Colon (tissue), 2 donors: ENCODE measurements at regions not wholly inside any gene's neighbourhood (a gene's known extent, or its start where the extent isn't known, plus 50 kb on each side); places are given as distances from the start of the nearest gene placed in this dataset.

Source experiments
- FAIRE-seq: peaks from 2 replicates; lab custom pipeline; 2012; peaks lifted over from hg19 to GRCh38; lab: Jason Lieb, UNC
- donor health status: control.
- donor health status: control.

DNA sequence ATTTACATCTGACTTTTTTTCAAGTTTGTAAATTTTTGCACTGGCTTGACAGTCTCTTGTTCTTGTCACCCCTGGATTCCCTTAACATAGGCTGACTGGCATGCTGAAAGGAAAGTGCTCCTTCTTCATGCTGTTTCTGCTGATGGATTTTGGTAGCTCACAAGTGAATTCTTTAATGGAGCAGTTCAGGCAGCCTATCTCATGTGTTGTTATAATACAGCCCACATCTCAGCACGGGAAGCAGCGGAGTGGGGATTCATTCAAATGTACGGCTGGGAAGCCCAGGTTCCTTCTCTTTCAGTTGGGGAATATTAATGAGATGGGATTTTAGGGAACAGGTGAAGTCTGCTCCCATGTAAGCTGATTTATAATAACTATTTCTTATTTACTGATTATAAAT is 142.8 kb downstream of the CD8B2 start:
- FAIRE-seq: no peak

GRCh38 chr2:106631281-106631680 is 144.1 kb downstream of the CD8B2 start:
- no peak for FAIRE-seq

GRCh38 chr2:106638043-106638442 is 150.9 kb downstream of the CD8B2 start:
- FAIRE-seq: peak; percentile 21

DNA sequence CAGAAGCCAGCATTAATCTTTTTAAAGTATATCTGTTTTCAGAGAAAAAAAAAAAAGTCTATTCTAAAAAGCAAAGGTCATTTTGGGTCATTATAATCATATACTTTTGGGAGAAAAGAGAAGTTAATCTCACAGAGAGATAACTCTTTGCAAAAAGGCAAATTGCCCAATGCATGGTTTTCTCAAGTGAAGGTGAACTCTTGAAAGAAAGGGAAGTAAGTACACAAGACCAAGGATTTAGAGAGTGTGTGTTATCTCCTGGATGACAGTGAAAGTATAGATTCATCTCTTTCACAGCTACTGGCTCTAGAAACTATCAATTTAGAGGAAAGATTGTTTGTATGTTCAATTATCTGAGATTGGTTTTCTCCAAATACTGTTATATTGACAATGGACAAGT is 151.4 kb downstream of the CD8B2 start:
- no peak for FAIRE-seq

DNA sequence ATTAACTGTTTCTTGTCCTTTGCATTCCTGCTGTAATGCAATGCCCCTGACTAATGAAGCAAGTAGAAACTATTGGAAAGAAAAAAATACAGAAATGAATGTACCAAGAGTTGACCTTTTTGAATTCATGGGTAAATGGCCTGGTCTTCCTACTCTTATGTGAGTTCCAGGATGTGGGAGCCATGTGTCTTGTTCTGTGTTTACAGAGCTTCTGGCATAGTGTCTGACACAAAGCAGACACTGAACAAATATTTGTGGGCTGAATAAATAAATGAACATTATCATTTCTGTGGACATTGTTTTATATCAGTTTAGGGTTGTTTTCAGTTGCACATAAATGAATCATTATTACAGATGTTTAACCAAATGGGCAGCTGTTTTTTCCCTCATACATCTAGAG is 155.5 kb downstream of the CD8B2 start:
- no peak for FAIRE-seq

DNA sequence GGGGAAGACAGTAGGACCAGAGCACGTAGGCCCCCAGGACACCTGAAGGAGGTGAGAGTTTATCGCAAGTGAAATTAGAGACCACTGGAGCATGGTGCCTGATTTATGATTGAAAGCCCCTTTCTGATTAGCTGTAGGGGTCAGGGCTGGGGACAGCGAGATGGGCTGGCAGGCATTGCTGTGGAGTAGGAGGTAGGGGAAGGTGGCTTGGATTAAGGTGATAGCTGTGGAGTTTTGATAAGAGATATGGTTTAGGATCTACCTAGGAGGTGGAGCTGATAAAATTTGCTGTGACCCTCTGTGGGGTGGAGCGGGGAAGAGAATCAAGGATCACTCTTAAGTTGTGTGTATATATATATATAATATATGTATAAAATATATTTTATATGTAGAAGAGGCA is 157.5 kb downstream of the CD8B2 start:
- FAIRE-seq: no peak

GRCh38 chr2:106646605-106647004 is 159.4 kb downstream of the CD8B2 start:
- no peak for FAIRE-seq

DNA sequence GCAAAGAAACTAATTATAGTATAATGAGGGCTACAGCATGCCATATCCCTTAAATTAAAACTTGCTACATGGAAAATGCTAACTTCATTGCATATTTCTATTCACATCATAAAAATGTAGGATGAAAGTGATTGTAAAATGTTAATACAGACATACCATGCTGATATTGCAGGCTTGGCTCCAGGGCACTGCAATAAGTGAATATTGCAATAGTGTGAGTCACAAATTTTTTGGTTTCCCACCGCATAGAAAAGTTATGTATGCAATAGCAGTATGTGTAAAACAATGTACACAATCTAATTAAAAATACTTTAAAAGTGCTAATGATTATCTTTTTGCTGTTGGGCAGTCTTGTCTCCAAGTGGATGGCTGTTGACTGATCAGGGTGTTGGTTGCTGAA is 162.1 kb downstream of the CD8B2 start:
- no peak for FAIRE-seq

DNA sequence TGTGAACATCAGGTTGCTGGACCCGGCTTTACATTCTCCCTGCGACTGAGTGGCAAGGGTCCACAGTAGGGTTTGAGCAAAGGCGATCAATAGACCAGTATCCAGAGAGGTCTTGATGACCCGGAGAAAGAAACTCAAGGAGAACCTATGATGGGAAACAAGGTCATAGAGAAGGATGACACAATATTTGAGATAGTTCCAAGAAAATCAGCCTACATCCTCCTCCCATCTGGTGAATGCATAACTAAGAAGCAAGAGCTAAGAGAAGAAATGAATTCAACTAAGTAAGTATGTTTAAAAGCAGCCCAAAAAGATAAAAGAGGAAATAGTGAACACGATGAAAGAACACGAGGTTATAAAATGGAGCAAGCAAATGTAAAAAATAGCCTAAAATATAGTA is 166.3 kb downstream of the CD8B2 start:
- FAIRE-seq: no peak

DNA sequence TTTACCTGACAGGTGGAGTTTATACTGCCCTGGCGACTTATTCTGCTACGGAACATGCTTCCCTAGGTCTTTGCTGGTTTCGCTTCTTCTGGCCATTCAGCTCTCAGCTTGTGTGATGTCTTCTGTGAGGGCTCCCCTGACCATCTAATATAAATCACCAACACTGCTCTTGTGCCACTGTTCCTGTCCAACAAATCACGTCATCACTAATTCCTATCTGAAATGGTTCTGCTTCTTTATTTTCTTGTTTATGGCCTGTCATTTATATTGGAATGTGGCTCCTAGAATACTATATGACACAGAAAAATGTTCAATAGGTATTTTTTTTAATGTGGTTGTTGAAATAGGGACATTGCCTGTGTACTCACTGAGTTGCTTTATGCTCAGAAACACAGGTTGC is 171.5 kb downstream of the CD8B2 start:
- FAIRE-seq: no peak

- no peak for FAIRE-seq
These were observed 177.5 kb downstream of the CD8B2 start for GRCh38 chr2:106664669-106665068.

- FAIRE-seq: no peak
These were observed 180.4 kb downstream of the CD8B2 start for GRCh38 chr2:106667478-106668070.

DNA sequence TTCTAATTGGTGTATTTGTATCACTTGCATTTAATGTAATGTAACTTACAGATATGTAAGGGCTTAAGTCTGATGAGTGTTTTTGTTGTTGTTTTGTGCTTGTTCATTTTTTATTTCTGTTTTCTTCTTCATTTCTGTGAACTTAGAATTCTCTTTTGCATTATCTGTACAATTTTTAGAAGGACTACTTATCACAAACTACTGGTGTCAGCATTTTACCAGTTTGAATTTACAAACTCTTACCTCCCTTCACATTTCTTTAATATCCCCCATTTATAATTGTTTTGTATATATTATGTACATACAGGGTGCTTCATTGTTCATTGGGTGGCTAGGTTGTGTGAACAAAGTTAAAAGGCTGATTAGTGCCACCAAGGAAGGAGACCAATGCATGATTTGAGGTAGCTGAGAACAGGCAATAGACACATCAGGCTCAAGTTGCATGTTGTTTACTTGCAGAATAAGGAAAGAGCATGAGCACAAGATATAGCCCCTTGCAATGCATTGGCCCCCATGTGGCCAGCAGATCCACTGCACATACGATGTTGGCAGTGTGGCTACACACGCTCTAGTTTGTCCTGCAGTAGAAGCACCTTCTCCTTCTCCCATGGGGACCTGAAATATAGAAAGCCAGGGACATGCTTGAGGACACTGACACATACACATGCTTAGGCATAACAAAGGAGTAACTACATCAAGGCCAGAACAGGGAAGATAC is 198.2 kb downstream of the CD8B2 start:
- no peak for FAIRE-seq

GRCh38 chr2:106686814-106687213 is 199.2 kb downstream of the ST6GAL2 start:
- no peak for FAIRE-seq

DNA sequence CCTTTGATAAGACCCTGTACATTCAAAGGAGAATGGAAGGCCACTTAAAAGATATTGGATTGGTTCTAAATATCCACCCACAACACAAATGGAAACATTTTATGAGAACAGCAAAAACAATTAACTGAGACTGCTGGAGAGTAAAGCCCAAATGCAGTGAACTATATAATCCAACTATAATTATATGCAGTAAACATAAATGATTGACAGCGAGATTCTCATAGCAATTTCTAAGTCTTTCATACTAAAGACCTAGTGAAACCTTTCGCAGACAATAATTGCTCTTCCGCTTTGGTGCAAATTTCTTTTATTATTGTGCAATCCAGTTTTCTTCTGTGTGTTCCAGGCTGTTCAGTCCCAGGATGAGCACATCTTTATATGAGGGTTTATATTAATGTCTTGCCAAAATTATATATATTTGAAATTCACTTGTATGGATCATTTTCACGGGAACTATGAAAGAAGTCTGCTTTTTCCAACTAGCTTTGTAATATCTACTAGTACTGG is 190.9 kb downstream of the ST6GAL2 start:
- FAIRE-seq: no peak

DNA sequence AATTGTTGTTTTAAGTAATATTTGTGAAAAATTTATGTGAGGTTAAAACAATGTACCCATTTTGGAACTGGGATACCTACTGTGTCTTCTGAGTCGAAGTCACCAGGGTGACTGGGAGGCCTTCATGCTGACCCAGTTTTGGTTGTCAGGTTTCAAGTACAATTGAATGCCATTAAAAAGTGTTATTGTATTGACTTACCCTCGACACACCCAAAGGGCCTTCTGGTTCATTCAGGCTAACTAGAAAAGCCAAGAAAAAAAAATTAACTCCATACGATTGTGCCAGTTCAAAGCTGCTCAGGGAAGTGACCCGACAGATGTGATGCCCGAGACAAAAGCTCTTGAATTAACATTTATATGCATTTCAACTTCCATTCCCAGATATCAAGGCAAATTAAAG is 190.0 kb downstream of the ST6GAL2 start:
- FAIRE-seq: no peak

DNA sequence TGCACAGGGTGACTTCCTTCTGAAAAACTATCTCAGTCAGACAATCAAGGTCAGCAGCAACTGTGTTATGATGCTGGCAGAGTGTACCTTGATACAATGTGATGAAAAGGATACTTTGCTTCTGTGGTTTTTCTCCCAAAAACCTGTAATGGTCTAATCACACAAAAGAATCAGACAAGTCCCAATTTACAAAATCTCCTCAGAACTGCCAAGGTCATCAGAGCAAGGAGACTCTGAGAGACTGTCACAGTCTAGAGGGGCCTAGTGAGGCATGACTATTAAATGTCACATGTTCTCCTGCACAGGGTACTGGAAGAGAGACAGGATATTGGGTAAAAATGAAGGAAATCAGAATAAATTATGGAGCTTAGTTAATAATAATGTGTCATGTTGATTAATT is 185.4 kb downstream of the ST6GAL2 start:
- FAIRE-seq: no peak

GRCh38 chr2:106701203-106702022 is 184.6 kb downstream of the ST6GAL2 start:
- no peak for FAIRE-seq

DNA sequence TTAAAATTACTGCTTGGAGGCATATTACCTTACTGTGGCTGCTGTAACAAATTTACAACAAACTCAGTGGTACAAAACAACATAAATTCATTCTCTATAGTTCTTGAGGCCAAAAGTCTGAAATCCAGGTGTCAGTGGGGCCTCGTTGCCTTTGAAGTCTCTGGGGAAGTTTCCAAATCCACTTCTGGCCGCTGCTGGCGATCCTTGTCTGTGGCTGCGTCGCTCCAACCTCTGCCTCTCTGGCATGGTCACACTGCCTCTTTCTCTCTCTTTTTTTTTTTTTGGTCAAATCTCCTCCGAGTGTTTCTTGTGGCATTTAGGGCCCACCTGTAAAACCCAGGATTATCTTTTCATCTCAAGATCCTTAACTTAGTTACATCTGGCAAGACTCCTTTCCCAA is 182.8 kb downstream of the ST6GAL2 start:
- FAIRE-seq: no peak

DNA sequence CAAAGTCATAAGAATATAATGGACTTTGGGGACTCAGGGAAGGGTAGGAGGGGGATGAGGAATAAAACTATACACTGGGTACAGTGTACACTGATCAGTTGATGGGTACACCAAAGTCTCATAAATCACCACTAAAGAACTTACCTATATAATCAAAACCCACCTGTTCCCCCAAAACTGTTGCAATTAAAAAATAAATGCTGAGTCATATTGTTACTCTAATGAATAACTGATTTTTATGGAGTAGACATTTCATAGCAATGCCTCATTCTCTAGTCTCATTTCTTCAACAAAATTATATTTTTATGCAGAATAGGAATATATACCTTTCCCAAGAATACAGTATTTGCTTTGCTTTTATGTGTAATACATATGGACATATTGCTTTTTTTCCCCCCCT is 181.2 kb downstream of the ST6GAL2 start:
- no peak for FAIRE-seq

DNA sequence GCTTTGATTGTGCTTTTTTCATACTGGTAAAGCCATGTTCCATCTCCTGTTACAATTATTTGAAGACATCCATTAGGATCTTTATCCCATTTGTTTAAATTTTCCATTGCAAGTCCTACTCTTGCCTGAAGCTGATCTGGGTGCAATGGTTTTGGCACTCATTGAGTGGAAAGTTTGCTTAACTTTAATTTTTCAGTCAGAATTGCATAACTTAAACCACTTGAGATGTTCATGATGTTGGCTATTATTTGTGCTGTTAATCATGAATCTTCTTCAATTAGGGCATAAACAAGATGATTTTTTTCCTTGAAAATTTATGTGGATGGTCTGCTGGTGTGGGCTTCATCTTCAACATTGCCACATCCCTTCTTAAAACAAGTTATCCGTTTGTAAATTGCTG is 180.1 kb downstream of the ST6GAL2 start:
- FAIRE-seq: no peak

DNA sequence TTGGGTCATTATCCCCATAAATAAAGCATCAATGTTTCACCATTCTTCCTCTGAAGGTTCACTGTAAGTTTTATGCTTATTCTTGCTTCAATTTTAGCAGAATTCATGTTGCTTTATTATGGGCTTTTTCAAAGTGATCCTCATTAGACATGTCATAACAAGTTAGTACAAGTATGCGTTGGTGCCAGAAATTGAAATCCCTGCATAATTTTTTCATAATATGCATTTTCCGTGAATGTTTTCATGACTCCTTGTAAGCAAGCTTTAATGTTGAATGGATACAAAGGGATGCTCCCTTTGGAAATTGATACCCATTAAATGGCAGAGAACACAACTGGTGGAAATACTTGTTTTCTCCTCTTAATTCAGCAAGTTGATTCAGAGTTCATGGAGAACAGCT is 179.7 kb downstream of the ST6GAL2 start:
- FAIRE-seq: no peak

- no peak for FAIRE-seq
These were observed 177.8 kb downstream of the ST6GAL2 start for GRCh38 chr2:106708209-106708608.
